ENCODE measurements at regions not wholly inside any gene's neighbourhood (a gene's known extent, or its start where the extent isn't known, plus 50 kb on each side); places are given as distances from the start of the nearest gene placed in this dataset.
"Not testable (repeated sequence)": the region's sequence is repeated elsewhere in the genome, so short reads cannot be mapped to it uniquely, and the experiment has no call there.

- no peak for DNase-seq
Observed at GRCh38 chr6:167392631-167393316, 67.9 kb downstream of the TTLL2 start.

GRCh38 chr6:167393731-167394130, 68.8 kb downstream of the TTLL2 start:
- no peak for DNase-seq

GRCh38 chr6:167394339-167394738, 69.5 kb downstream of the TTLL2 start:
- DNase-seq, result no peak

GRCh38 chr6:167394820-167395219, 69.9 kb downstream of the TTLL2 start:
- DNase-seq, result no peak

- DNase-seq, result no peak
Observed at GRCh38 chr6:167396068-167396658, 71.3 kb downstream of the TTLL2 start.

GRCh38 chr6:167396659-167397490, 72.0 kb downstream of the TTLL2 start:
- no peak for DNase-seq

GRCh38 chr6:167397712-167398111, 72.8 kb downstream of the TTLL2 start:
- no peak for DNase-seq

- DNase-seq, result no peak
Observed at GRCh38 chr6:167398214-167399050, 73.5 kb downstream of the TTLL2 start.

GRCh38 chr6:167399051-167399387, 74.1 kb downstream of the TTLL2 start:
- no peak for DNase-seq

- DNase-seq, result no peak
Observed at GRCh38 chr6:167399599-167399998, 74.7 kb downstream of the TTLL2 start.

- DNase-seq, result no peak
Observed at GRCh38 chr6:167400482-167401138, 75.7 kb downstream of the TTLL2 start.

- no peak for DNase-seq
Observed at GRCh38 chr6:167401525-167402194, 76.8 kb downstream of the TTLL2 start.

GRCh38 chr6:167402195-167402686, 77.4 kb downstream of the TTLL2 start:
- no peak for DNase-seq

- DNase-seq, result no peak
Observed at GRCh38 chr6:167403427-167403826, 78.5 kb downstream of the TTLL2 start.

- DNase-seq, result no peak
Observed at GRCh38 chr6:167404385-167405049, 79.6 kb downstream of the TTLL2 start.

- DNase-seq, result no peak
Observed at GRCh38 chr6:167405778-167406532, 81.1 kb downstream of the TTLL2 start.

- not testable (repeated sequence) for DNase-seq
Observed at GRCh38 chr6:167406533-167407238, 81.8 kb downstream of the TTLL2 start.

GRCh38 chr6:167407239-167408064, 82.6 kb downstream of the TTLL2 start:
- no peak for DNase-seq

Data from activated CD4-positive, alpha-beta T cell treated with anti-CD3 and anti-CD28 coated beads, Interleukin-2, Interleukin-6, amounts not matched to agents 100 ng/mL and 50 ng/mL, durations not matched to agents 16 hours and 8 hours (primary cell).